ENCODE measurements at regions not wholly inside any gene's neighbourhood (a gene's known extent, or its start where the extent isn't known, plus 50 kb on each side); places are given as distances from the start of the nearest gene placed in this dataset.
"Not testable (repeated sequence)": the region's sequence is repeated elsewhere in the genome, so short reads cannot be mapped to it uniquely, and the experiment has no call there.

- no peak for DNase-seq (ENCODE audit: low spot score)
These were observed 402.9 kb upstream of the CLINT1 start for GRCh38 chr5:158261674-158262367.

GRCh38 chr5:158256096-158256495 is 397.2 kb upstream of the CLINT1 start:
- no peak for DNase-seq (ENCODE audit: low spot score)

GRCh38 chr5:158255609-158256008 is 396.7 kb upstream of the CLINT1 start:
- DNase-seq (ENCODE audit: low spot score) = no peak

GRCh38 chr5:158246661-158247060 is 387.7 kb upstream of the CLINT1 start:
- DNase-seq (ENCODE audit: low spot score) = no peak

- no peak for DNase-seq (ENCODE audit: low spot score)
These were observed 386.6 kb upstream of the CLINT1 start for GRCh38 chr5:158245513-158245912.

- DNase-seq (ENCODE audit: low spot score) = no peak
These were observed 385.9 kb upstream of the CLINT1 start for GRCh38 chr5:158244882-158245281.

- no peak for DNase-seq (ENCODE audit: low spot score)
These were observed 377.8 kb upstream of the CLINT1 start for GRCh38 chr5:158236511-158237335.

- DNase-seq (ENCODE audit: low spot score) = no peak
These were observed 376.2 kb upstream of the CLINT1 start for GRCh38 chr5:158235159-158235547.

- no peak for DNase-seq (ENCODE audit: low spot score)
These were observed 375.6 kb upstream of the CLINT1 start for GRCh38 chr5:158234323-158235158.

GRCh38 chr5:158233735-158234322 is 374.9 kb upstream of the CLINT1 start:
- no peak for DNase-seq (ENCODE audit: low spot score)

- not testable (repeated sequence) for DNase-seq (ENCODE audit: low spot score)
These were observed 368.4 kb upstream of the CLINT1 start for GRCh38 chr5:158227314-158227713.

GRCh38 chr5:158226496-158226895 is 367.6 kb upstream of the CLINT1 start:
- no peak for DNase-seq (ENCODE audit: low spot score)

GRCh38 chr5:158224253-158224652 is 365.3 kb upstream of the CLINT1 start:
- no peak for DNase-seq (ENCODE audit: low spot score)

GRCh38 chr5:158223054-158223600 is 364.2 kb upstream of the CLINT1 start:
- DNase-seq (ENCODE audit: low spot score) = no peak

GRCh38 chr5:158212917-158213316 is 354.0 kb upstream of the CLINT1 start:
- no peak for DNase-seq (ENCODE audit: low spot score)

GRCh38 chr5:158212237-158212636 is 353.3 kb upstream of the CLINT1 start:
- DNase-seq (ENCODE audit: low spot score) = no peak

- no peak for DNase-seq (ENCODE audit: low spot score)
These were observed 350.4 kb upstream of the CLINT1 start for GRCh38 chr5:158209219-158209908.

- DNase-seq (ENCODE audit: low spot score) = no peak
These were observed 348.8 kb upstream of the CLINT1 start for GRCh38 chr5:158207733-158208132.

GRCh38 chr5:158205992-158206391 is 347.0 kb upstream of the CLINT1 start:
- DNase-seq (ENCODE audit: low spot score) = no peak

- no peak for DNase-seq (ENCODE audit: low spot score)
These were observed 344.3 kb upstream of the CLINT1 start for GRCh38 chr5:158203261-158203660.

- no peak for DNase-seq (ENCODE audit: low spot score)
These were observed 343.9 kb upstream of the CLINT1 start for GRCh38 chr5:158202801-158203200.

All from CD4-positive, alpha-beta T cell treated with Interleukin-6 at 100 ng/mL for 8 hours (primary cell).